ENCODE measurements at regions not wholly inside any gene's neighbourhood (a gene's known extent, or its start where the extent isn't known, plus 50 kb on each side); places are given as distances from the start of the nearest gene placed in this dataset.

- TF ChIP-seq CTCF (IDR thresholded peaks at IDR 0.05) (no peak), POLR2A (IDR thresholded peaks at IDR 0.05) (no peak)
These were observed 56.6 kb upstream of the APP start for GRCh38 chr21:26227130-26227529.
